ENCODE measurements at regions not wholly inside any gene's neighbourhood (a gene's known extent, or its start where the extent isn't known, plus 50 kb on each side); places are given as distances from the start of the nearest gene placed in this dataset.
A peak's percentile ranks its signal among the peaks of the same experiment; 100 is the strongest.
"Not testable (repeated sequence)": the region's sequence is repeated elsewhere in the genome, so short reads cannot be mapped to it uniquely, and the experiment has no call there.

DNA sequence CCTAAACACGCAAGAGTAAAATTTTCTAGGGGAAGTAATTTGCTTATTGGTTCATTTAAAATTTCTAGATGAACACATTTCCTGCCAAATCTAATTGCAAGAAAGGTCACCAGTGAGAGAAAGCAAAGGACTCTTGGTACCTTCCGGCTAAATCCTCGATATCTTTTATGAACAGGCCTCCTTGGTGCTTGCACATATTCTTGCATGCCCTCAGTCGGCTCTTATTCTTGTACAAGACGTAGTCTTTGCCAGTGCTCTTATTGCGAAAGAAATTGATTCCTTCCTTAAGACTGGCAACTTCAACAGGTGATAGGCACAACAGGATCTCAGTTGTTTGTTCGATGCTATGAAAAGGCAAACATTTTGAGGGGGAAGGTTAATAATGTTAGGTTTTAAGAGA, 141.7 kb upstream of the CARMIL1 start:
- Mint-ChIP-seq H3K27me3 (no peaks in the 10 kb centered on the region), H3K4me3 (peak overlapping the region; percentile 91 to 99 (median 93)), H3K4me1 (peaks cover 0 to 45% (median 28%) of the 10 kb centered on the region in 4 donors), H3K9me3 (peaks cover 0 to 9% (median 2%) of the 10 kb centered on the region in 7 donors), H3K36me3 (peaks cover 19% of the 10 kb centered on the region), H3K27ac (peak overlapping the region; percentile 92 to 99 (median 95))
- no peaks in the 10 kb centered on the region for H3K27me3 ChIP-seq (ENCODE audit: control insufficient read depth, insufficient read depth, low read length)
- H3K4me1 ChIP-seq (ENCODE audit: control insufficient read depth, insufficient read depth, low read length, poor library complexity, severe bottlenecking) = peaks cover 35% of the 10 kb centered on the region
- peaks cover 9% of the 10 kb centered on the region for H3K36me3 ChIP-seq (ENCODE audit: control insufficient read depth, insufficient read depth, low read length)
- H3K4me3 ChIP-seq (ENCODE audit: low read depth, low read length) = peak overlapping the region; percentile 98
- peak overlapping the region; percentile 85 for H3K27ac ChIP-seq (ENCODE audit: insufficient read depth, low read length, poor library complexity, severe bottlenecking)
- peaks cover 5 to 6% of the 10 kb centered on the region in 2 experiments for H3K9me3 ChIP-seq (ENCODE audit: control insufficient read depth in 2 of 2, low read length in 2 of 2)
- DNase-seq = peak in 2 of 3 donors; percentile 34 to 70
- ATAC-seq (ENCODE audit: low read depth in 2 of 2) = peak; percentile 2 to 5

GRCh38 chr6:25137916-25138232, 141.3 kb upstream of the CARMIL1 start:
- peak overlapping the region; percentile 85 for H3K27ac ChIP-seq (ENCODE audit: insufficient read depth, low read length, poor library complexity, severe bottlenecking)
- H3K9me3 ChIP-seq (ENCODE audit: control insufficient read depth in 2 of 2, low read length in 2 of 2) = peaks cover 5 to 6% of the 10 kb centered on the region in 2 experiments
- peaks cover 35% of the 10 kb centered on the region for H3K4me1 ChIP-seq (ENCODE audit: control insufficient read depth, insufficient read depth, low read length, poor library complexity, severe bottlenecking)
- no peaks in the 10 kb centered on the region for H3K27me3 Mint-ChIP-seq
- no peak for DNase-seq
- H3K4me1 Mint-ChIP-seq = peaks cover 0 to 41% (median 28%) of the 10 kb centered on the region in 4 donors
- peak overlapping the region; percentile 92 to 99 (median 95) for H3K27ac Mint-ChIP-seq
- peaks cover 8% of the 10 kb centered on the region for H3K36me3 ChIP-seq (ENCODE audit: control insufficient read depth, insufficient read depth, low read length)
- peaks cover 15% of the 10 kb centered on the region for H3K36me3 Mint-ChIP-seq
- no peaks in the 10 kb centered on the region for H3K27me3 ChIP-seq (ENCODE audit: control insufficient read depth, insufficient read depth, low read length)
- ATAC-seq (ENCODE audit: low read depth in 2 of 2) = no peak
- H3K4me3 ChIP-seq (ENCODE audit: low read depth, low read length) = peak overlapping the region; percentile 98
- H3K9me3 Mint-ChIP-seq = peaks cover 0 to 6% (median 0%) of the 10 kb centered on the region in 7 donors
- peak overlapping the region; percentile 91 to 99 (median 93) for H3K4me3 Mint-ChIP-seq

- Mint-ChIP-seq H3K4me1 (peaks cover 0 to 36% (median 25%) of the 10 kb centered on the region in 4 donors), H3K27me3 (no peaks in the 10 kb centered on the region), H3K4me3 (peak overlapping the region; percentile 91 to 99 (median 93)), H3K9me3 (peaks cover 0 to 2% (median 0%) of the 10 kb centered on the region in 7 donors), H3K27ac (peak overlapping the region; percentile 92 to 99 (median 95)), H3K36me3 (peaks cover 10% of the 10 kb centered on the region)
- peak overlapping the region; percentile 98 for H3K4me3 ChIP-seq (ENCODE audit: low read depth, low read length)
- peak; percentile 90 to 91 for ATAC-seq (ENCODE audit: low read depth in 2 of 2)
- H3K4me1 ChIP-seq (ENCODE audit: control insufficient read depth, insufficient read depth, low read length, poor library complexity, severe bottlenecking) = peaks cover 35% of the 10 kb centered on the region
- peaks cover under 1 to 2% of the 10 kb centered on the region in 2 experiments for H3K9me3 ChIP-seq (ENCODE audit: control insufficient read depth in 2 of 2, low read length in 2 of 2)
- peak overlapping the region; percentile 85 for H3K27ac ChIP-seq (ENCODE audit: insufficient read depth, low read length, poor library complexity, severe bottlenecking)
- H3K27me3 ChIP-seq (ENCODE audit: control insufficient read depth, insufficient read depth, low read length) = no peaks in the 10 kb centered on the region
- peaks cover 4% of the 10 kb centered on the region for H3K36me3 ChIP-seq (ENCODE audit: control insufficient read depth, insufficient read depth, low read length)
- DNase-seq = peak; percentile 29 to 93 (median 57)
Measured at GRCh38 chr6:25138233-25138933, 140.8 kb upstream of the CARMIL1 start.

- Histone ChIP-seq H3K27ac (ENCODE audit: insufficient read depth, low read length, poor library complexity, severe bottlenecking) (peak overlapping the region; percentile 85), H3K4me3 (ENCODE audit: low read depth, low read length) (peak overlapping the region; percentile 98), H3K27me3 (ENCODE audit: control insufficient read depth, insufficient read depth, low read length) (no peaks in the 10 kb centered on the region), H3K36me3 (ENCODE audit: control insufficient read depth, insufficient read depth, low read length) (no peaks in the 10 kb centered on the region), H3K9me3 (ENCODE audit: control insufficient read depth in 2 of 2, low read length in 2 of 2) (no peaks in the 10 kb centered on the region), H3K4me1 (ENCODE audit: control insufficient read depth, insufficient read depth, low read length, poor library complexity, severe bottlenecking) (peaks cover 33% of the 10 kb centered on the region)
- peak in 1 of 3 donors; percentile 41 for DNase-seq
- Mint-ChIP-seq H3K4me3 (peak overlapping the region; percentile 91 to 99 (median 93)), H3K27ac (peak overlapping the region; percentile 92 to 99 (median 95)), H3K4me1 (peaks cover 0 to 32% (median 24%) of the 10 kb centered on the region in 4 donors), H3K9me3 (peaks cover 0 to 2% (median 0%) of the 10 kb centered on the region in 7 donors), H3K27me3 (no peaks in the 10 kb centered on the region), H3K36me3 (peaks cover 9% of the 10 kb centered on the region)
- ATAC-seq (ENCODE audit: low read depth in 2 of 2) = no peak
Measured at GRCh38 chr6:25138934-25139415, 140.2 kb upstream of the CARMIL1 start.

DNA sequence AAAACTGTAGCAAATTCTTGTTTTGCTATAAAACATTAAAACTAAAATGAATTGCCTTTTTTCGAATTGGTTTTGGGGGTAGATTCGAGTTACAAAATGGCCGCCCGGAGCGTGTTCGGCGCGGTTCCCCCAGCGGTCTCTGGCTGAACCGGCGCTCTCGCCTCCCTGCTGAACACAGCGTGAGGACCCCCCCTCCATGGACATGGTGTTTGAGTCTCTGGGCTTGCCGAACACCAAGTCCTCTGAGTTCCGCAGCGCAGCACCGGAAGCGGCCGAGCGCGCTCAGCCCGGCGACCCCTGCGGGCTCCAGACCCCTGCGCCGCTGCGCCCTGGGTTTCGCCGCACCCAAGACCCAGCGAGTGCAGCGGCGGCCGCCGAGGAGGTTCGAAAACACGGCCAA, 139.6 kb upstream of the CARMIL1 start:
- peaks cover 26% of the 10 kb centered on the region for H3K4me1 ChIP-seq (ENCODE audit: control insufficient read depth, insufficient read depth, low read length, poor library complexity, severe bottlenecking)
- H3K9me3 ChIP-seq (ENCODE audit: control insufficient read depth in 2 of 2, low read length in 2 of 2); H3K36me3 Mint-ChIP-seq; H3K27ac ChIP-seq (ENCODE audit: insufficient read depth, low read length, poor library complexity, severe bottlenecking); ATAC-seq (ENCODE audit: low read depth in 2 of 2); H3K27me3 ChIP-seq (ENCODE audit: control insufficient read depth, insufficient read depth, low read length); H3K27ac Mint-ChIP-seq; H3K36me3 ChIP-seq (ENCODE audit: control insufficient read depth, insufficient read depth, low read length); H3K9me3 Mint-ChIP-seq; H3K27me3 Mint-ChIP-seq; H3K4me3 Mint-ChIP-seq; DNase-seq: not testable (repeated sequence)
- peak overlapping the region; percentile 98 for H3K4me3 ChIP-seq (ENCODE audit: low read depth, low read length)
- H3K4me1 Mint-ChIP-seq = peaks cover 0 to 28% (median 23%) of the 10 kb centered on the region in 4 donors

- peak overlapping the region in 1 of 3 donors; percentile 50 for H3K27ac Mint-ChIP-seq
- Histone ChIP-seq H3K27me3 (ENCODE audit: control insufficient read depth, insufficient read depth, low read length) (no peaks in the 10 kb centered on the region), H3K9me3 (ENCODE audit: control insufficient read depth in 2 of 2, low read length in 2 of 2) (no peaks in the 10 kb centered on the region), H3K27ac (ENCODE audit: insufficient read depth, low read length, poor library complexity, severe bottlenecking) (no peak overlapping the region), H3K4me1 (ENCODE audit: control insufficient read depth, insufficient read depth, low read length, poor library complexity, severe bottlenecking) (no peaks in the 10 kb centered on the region), H3K4me3 (ENCODE audit: low read depth, low read length) (no peak overlapping the region), H3K36me3 (ENCODE audit: control insufficient read depth, insufficient read depth, low read length) (no peaks in the 10 kb centered on the region)
- H3K9me3 Mint-ChIP-seq = no peaks in the 10 kb centered on the region
- DNase-seq (no peak), ATAC-seq (ENCODE audit: low read depth in 2 of 2) (no peak)
- H3K27me3 Mint-ChIP-seq = no peaks in the 10 kb centered on the region
- peaks cover 0 to 12% (median 7%) of the 10 kb centered on the region in 4 donors for H3K4me1 Mint-ChIP-seq
- H3K4me3 Mint-ChIP-seq = no peak overlapping the region
- no peaks in the 10 kb centered on the region for H3K36me3 Mint-ChIP-seq
Measured at GRCh38 chr6:25142506-25142905, 136.7 kb upstream of the CARMIL1 start.

DNA sequence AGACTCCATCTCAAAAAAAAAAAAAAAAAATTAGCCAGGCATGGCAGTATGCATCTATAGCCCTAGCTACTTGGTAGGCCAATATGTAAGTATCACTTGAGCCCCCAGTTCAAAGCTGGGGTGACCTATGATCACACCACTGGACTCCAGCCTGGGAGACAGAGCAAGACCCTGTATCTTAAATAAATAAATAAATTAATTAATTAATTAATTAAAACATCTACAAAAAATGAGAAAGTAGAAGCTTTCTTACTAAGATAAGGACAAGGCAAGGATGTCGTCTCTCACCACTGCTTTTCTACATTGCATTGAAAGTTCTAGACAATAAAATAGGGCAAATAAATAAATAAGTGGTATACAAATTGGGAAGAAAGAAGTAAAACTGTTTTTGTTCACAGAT, 134.3 kb upstream of the CARMIL1 start:
- ATAC-seq (ENCODE audit: low read depth in 2 of 2) (no peak), DNase-seq (no peak)
- no peak overlapping the region for H3K4me3 Mint-ChIP-seq

More for the DNA sequence above, 134.3 kb upstream of the CARMIL1 start:
- Mint-ChIP-seq H3K36me3 (no peaks in the 10 kb centered on the region), H3K27me3 (peaks cover 5% of the 10 kb centered on the region), H3K4me1 (peaks cover 0 to 12% (median 0%) of the 10 kb centered on the region in 4 donors), H3K27ac (no peak overlapping the region), H3K9me3 (peaks cover 0 to 11% (median 1%) of the 10 kb centered on the region in 7 donors)
- H3K27me3 ChIP-seq (ENCODE audit: control insufficient read depth, insufficient read depth, low read length) = no peaks in the 10 kb centered on the region
- no peak overlapping the region for H3K4me3 ChIP-seq (ENCODE audit: low read depth, low read length)
- no peak overlapping the region for H3K27ac ChIP-seq (ENCODE audit: insufficient read depth, low read length, poor library complexity, severe bottlenecking)
- no peaks in the 10 kb centered on the region for H3K4me1 ChIP-seq (ENCODE audit: control insufficient read depth, insufficient read depth, low read length, poor library complexity, severe bottlenecking)
- no peaks in the 10 kb centered on the region for H3K36me3 ChIP-seq (ENCODE audit: control insufficient read depth, insufficient read depth, low read length)
- H3K9me3 ChIP-seq (ENCODE audit: control insufficient read depth in 2 of 2, low read length in 2 of 2) = peaks cover 0 to 3% of the 10 kb centered on the region in 2 experiments
